ENCODE measurements at regions not wholly inside any gene's neighbourhood (a gene's known extent, or its start where the extent isn't known, plus 50 kb on each side); places are given as distances from the start of the nearest gene placed in this dataset.

DNA sequence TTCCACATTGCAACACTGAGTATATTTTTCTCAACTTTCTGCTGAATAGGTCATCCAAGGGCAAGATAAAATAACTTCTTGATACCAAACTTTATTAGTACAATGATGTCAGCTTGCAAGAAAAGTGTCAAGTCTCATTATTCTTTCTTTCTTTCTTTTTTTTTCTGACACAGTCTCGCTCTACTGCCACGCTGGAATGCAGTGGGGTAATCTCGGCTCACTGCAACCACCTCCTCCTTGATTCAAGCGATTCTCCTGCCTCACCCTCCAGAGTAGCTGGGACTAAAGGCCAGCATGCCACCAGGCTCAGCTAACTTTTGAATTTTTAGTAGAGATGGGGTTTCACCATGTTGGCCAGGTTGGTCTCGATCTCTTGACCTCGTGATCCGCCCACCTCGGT lies 523.4 kb downstream of the FSCB start (continued):
- TF ChIP-seq PBX3 (CRISPR knock-in tag; IDR thresholded peaks at IDR 0.05; ENCODE audit: borderline replicate concordance) = no peak
- TF ChIP-seq ZNF143 (CRISPR knock-in tag; IDR thresholded peaks at IDR 0.05) = no peak
- no peak for TF ChIP-seq ZNF878 (CRISPR knock-in tag; IDR thresholded peaks at IDR 0.05)
- TF ChIP-seq KLF11 (CRISPR knock-in tag; IDR thresholded peaks at IDR 0.05) = no peak
- no peak for TF ChIP-seq ZNF549 (CRISPR knock-in tag; IDR thresholded peaks at IDR 0.05)
- no peak for TF ChIP-seq ZBTB7B (CRISPR knock-in tag; IDR thresholded peaks at IDR 0.05)
- TF ChIP-seq MIER3 (CRISPR knock-in tag; IDR thresholded peaks at IDR 0.05; ENCODE audit: borderline replicate concordance) = no peak
- TF ChIP-seq EP300 (IDR thresholded peaks at IDR 0.05; ENCODE audit: low read depth in 2 of 2, low read length in 2 of 2) = no peak
- TF ChIP-seq EP300 (CRISPR knock-in tag; IDR thresholded peaks at IDR 0.05; ENCODE audit: borderline replicate concordance) = no peak
- no peak for TF ChIP-seq ZFP91 (CRISPR knock-in tag; IDR thresholded peaks at IDR 0.05; ENCODE audit: borderline replicate concordance)
- TF ChIP-seq, protein P1, sequence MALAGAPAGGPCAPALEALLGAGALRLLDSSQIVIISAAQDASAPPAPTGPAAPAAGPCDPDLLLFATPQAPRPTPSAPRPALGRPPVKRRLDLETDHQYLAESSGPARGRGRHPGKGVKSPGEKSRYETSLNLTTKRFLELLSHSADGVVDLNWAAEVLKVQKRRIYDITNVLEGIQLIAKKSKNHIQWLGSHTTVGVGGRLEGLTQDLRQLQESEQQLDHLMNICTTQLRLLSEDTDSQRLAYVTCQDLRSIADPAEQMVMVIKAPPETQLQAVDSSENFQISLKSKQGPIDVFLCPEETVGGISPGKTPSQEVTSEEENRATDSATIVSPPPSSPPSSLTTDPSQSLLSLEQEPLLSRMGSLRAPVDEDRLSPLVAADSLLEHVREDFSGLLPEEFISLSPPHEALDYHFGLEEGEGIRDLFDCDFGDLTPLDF (CRISPR knock-in tag; IDR thresholded peaks at IDR 0.05) = no peak
- no peak for TF ChIP-seq ZNF232 (CRISPR knock-in tag; IDR thresholded peaks at IDR 0.05; ENCODE audit: borderline replicate concordance)
- TF ChIP-seq KLF16 (CRISPR knock-in tag; IDR thresholded peaks at IDR 0.05) = no peak
